NB4 (cell line): ENCODE measurements at regions not wholly inside any gene's neighbourhood (a gene's known extent, or its start where the extent isn't known, plus 50 kb on each side); places are given as distances from the start of the nearest gene placed in this dataset.

Experiments
- DNase-seq: peaks from one replicate; pipeline ENCODE4 v3.0.0; 2010; ENCODE audit warnings: low read depth
- H3K4me3 ChIP-seq: one replicate; pipeline ENCODE4 v1.5.1; 2011; ENCODE audit warnings: mild to moderate bottlenecking, low read depth, low read length, moderate library complexity
- MYC ChIP-seq: IDR thresholded peaks from 2 replicates; pipeline ENCODE4 v1.6.1; 2011; ENCODE audit warnings: low read depth, low read length
- POLR2A ChIP-seq: IDR thresholded peaks from 2 replicates; pipeline ENCODE4 v1.6.1; 2011; ENCODE audit warnings: mild to moderate bottlenecking; ENCODE audit not compliant: insufficient read length; ENCODE audit errors: extremely low read depth
- TF ChIP-seq, protein P1 (sequence below): IDR thresholded peaks from 2 replicates; pipeline ENCODE4 v1.6.1; 2011; ENCODE audit warnings: low read depth, low read length
- TF ChIP-seq, protein P2 (sequence below): IDR thresholded peaks from one replicate; pipeline ENCODE4 v1.5.1; 2012; ENCODE audit warnings: low read depth, low read length

DNA sequence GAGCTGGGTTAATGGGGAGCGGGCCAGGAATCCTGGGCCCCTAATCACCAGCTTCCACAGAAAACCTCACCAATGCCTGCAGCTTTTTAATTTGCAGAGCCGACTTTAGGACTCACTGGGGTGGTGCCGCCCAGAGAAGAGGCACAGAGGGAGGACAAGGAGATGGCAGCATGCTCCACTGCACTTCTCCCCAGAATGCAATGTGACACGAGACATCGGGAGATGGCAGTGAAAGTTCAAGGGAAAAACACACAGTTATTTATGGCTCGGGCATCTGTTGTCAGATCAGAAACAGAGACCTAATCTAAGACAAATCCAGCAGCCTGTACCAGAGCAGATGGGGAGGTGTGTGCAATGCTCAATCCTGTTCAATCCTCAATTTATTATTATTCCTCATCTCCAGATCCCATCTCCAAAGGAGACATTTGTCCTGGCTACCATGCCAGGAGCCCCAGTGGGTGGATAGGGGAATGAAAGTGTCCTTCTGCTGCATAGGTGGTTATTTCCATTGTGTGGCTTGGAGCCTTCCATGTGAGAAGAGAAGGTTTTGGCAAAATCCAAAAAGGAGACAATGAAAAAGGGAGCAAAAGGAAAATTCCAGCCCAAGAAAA is 250.0 kb downstream of the NXPE2 start:
- no peak for DNase-seq
- TF ChIP-seq POLR2A (no peak), MYC (no peak)
- TF ChIP-seq, protein P1, sequence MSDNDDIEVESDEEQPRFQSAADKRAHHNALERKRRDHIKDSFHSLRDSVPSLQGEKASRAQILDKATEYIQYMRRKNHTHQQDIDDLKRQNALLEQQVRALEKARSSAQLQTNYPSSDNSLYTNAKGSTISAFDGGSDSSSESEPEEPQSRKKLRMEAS = no peak
- TF ChIP-seq, protein P2, sequence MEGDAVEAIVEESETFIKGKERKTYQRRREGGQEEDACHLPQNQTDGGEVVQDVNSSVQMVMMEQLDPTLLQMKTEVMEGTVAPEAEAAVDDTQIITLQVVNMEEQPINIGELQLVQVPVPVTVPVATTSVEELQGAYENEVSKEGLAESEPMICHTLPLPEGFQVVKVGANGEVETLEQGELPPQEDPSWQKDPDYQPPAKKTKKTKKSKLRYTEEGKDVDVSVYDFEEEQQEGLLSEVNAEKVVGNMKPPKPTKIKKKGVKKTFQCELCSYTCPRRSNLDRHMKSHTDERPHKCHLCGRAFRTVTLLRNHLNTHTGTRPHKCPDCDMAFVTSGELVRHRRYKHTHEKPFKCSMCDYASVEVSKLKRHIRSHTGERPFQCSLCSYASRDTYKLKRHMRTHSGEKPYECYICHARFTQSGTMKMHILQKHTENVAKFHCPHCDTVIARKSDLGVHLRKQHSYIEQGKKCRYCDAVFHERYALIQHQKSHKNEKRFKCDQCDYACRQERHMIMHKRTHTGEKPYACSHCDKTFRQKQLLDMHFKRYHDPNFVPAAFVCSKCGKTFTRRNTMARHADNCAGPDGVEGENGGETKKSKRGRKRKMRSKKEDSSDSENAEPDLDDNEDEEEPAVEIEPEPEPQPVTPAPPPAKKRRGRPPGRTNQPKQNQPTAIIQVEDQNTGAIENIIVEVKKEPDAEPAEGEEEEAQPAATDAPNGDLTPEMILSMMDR = no peak

DNA sequence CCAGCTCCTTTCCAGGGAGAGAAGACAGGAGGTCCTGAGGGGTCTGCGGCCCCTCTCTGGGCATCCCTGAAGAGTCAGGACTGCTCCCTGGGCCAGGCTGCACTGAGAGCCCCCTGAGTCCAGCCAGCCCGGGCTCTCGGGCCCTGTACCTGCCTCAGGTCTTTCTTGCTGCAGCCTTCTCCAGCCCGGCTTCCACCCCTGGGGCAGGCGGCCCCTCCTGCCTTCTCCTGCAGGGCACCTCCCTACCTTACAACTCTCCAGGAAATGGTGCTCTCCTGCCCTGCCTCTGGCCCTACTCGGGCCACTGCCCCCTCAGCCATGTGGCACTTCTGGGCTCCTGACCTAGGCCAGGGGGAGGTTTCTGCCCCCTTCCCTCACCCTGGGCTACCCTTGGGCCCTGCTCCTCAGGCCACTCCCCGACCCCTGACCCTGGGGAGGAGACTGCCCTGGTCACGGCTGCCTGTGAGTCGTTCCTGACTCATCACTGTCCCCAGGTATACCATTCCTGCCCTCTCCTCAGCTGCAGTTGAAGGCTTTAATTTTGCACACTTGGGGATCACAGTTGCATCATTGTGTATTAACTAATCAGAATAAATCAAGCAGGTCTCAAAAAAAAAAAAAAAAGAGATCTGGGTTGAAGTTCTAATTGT is 251.1 kb downstream of the NXPE2 start:
- TF ChIP-seq MYC (no peak), POLR2A (no peak)
- TF ChIP-seq, protein P2 = no peak
- TF ChIP-seq, protein P1 = no peak
- DNase-seq = no peak
- H3K4me3 ChIP-seq = no peak overlapping the region

More for the DNA sequence above, 250.0 kb downstream of the NXPE2 start:
- H3K4me3 ChIP-seq = no peak overlapping the region

DNA sequence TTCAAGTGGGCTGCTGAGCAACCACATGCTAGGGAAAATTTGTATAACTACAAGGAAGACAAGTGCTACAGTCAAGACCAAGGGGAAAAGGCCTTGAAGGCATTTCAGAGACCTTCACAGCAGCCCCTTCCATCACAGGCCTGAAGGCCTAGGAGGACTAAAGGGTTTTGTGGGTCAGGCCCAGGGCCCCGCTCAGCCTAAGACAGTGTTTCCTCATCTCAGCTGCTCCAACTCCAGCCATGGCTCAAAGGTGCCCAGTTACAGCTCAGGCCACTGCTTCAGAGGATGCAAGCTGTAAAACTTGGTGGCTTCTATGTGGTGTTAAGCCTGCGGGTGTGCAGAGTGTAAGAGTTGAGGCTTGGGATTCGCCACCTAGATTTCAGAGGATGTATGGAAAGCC is 260.5 kb downstream of the NXPE2 start:
- no peak overlapping the region for H3K4me3 ChIP-seq
- TF ChIP-seq, protein P1 = no peak
- TF ChIP-seq MYC (no peak), POLR2A (no peak)
- TF ChIP-seq, protein P2 = no peak
- no peak for DNase-seq

DNA sequence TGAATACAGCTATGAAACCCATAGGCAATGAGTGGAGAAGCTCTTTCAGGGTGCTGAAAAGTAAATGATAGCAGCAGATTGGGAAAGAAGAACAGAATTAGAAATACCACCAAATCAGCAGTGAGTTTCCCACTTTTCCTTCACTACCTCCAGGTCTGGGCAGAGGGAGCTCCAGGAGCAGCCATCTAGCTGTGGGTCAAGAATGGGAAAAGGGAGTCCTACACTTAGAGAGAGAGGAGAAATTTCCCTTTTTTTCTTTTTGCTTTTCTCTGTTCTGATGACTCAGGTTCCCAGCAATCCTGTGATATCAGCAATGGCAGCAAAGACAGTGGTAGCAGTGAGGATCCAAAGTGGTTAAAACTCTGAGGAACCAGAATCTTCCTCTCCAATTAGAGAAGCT is 263.9 kb downstream of the NXPE2 start:
- TF ChIP-seq, protein P1 = no peak
- TF ChIP-seq MYC = no peak
- no peak overlapping the region for H3K4me3 ChIP-seq
- DNase-seq = no peak

DNA sequence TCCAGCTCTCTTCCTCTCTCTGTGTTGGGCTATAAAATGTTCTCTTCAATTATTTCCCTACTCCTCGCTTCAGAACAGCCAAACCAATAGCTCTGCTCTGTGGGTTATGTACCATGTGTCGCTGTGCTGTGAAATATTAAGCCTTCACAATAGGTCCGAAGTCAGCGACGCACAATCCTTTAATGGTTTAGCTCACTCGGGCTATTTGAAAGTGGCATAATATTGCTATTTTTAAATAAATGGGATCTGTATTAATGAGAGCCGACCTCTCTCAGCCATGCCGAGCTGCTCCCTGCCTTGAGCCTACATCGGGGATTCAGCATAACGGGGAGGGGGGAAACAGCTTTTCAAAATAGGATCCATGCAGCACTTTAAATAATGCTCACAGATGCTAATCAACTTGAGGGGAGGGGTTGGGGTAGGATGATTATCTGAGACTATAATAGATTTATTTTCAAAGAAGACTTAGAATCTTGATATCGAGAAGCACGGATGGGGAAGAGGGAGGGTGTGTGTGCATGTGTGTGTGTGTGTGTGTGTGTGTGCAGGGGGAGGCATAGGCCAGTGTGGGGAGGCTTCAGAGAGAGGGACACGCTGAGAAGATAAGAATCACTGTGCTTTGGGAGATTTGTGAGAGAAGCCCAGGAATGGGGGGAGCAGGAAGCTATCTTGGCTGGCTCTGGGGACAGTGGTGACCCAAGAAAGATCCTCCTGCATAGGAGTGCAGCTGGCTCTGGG is 271.5 kb downstream of the NXPE2 start:
- H3K4me3 ChIP-seq = no peak overlapping the region
- TF ChIP-seq MYC = no peak
- TF ChIP-seq, protein P2 = no peak
- TF ChIP-seq, protein P1 = no peak
- no peak for TF ChIP-seq POLR2A
- DNase-seq = no peak

DNA sequence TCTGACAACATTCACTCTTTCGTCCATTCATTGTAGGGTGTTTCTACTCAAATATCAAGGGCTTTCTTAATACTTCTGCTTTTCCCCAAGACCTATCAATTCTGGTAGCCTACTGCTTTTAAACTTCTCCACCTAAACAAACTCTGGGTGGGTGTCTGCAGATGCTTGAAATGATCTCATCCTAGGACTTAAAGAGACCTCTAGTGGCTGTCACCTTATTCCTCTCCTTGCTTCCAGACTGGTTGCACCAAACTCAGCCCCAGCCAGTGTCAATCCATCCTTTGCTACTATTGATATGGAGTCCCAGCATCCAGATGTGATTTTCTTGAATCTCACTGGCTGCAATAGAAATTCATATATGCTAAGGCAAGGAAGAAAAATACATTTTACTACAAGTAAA is 274.7 kb downstream of the NXPE2 start:
- H3K4me3 ChIP-seq = no peak overlapping the region
- TF ChIP-seq, protein P1 = no peak
- TF ChIP-seq, protein P2 = peak; percentile 10
- DNase-seq = peak; percentile 22
